ENCODE measurements at regions not wholly inside any gene's neighbourhood (a gene's known extent, or its start where the extent isn't known, plus 50 kb on each side); places are given as distances from the start of the nearest gene placed in this dataset.

DNA sequence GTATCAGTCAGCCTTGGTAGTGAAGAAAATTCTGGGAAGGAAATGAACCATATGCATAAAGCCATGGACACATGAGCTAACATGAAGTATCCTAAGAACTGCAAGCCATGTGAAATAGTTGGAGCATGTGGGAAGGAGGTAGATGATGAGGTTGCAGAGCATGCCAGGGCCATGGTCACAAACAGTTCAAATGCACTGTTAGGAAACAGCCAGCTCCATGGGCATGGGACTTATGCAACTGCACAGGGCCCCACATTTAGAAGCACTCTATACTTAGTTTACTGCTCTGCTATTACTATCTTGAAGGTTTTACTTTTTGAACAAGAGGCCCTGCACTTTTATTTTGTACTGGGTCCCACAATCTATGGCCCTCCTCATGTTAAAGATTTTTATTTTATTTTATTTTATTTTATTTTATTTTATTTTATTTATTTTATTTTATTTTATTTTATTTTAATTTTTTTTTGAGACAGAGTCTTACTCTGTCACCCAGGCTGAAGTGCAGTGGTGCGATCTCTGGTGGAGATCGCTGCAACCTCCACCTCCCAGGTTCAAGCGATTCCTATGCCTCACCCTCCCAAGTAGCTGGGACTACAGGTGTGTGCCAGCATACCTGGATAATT, 169.1 kb downstream of the IBTK start:
- TF ChIP-seq POLR2A (IDR thresholded peaks at IDR 0.05; ENCODE audit: low read depth) = no peak
- TF ChIP-seq, protein P1, sequence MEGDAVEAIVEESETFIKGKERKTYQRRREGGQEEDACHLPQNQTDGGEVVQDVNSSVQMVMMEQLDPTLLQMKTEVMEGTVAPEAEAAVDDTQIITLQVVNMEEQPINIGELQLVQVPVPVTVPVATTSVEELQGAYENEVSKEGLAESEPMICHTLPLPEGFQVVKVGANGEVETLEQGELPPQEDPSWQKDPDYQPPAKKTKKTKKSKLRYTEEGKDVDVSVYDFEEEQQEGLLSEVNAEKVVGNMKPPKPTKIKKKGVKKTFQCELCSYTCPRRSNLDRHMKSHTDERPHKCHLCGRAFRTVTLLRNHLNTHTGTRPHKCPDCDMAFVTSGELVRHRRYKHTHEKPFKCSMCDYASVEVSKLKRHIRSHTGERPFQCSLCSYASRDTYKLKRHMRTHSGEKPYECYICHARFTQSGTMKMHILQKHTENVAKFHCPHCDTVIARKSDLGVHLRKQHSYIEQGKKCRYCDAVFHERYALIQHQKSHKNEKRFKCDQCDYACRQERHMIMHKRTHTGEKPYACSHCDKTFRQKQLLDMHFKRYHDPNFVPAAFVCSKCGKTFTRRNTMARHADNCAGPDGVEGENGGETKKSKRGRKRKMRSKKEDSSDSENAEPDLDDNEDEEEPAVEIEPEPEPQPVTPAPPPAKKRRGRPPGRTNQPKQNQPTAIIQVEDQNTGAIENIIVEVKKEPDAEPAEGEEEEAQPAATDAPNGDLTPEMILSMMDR (IDR thresholded peaks at IDR 0.05) = no peak
